T-helper 1 cell treated with Interleukin-12 subunit alpha and Interleukin-12 subunit beta and Interleukin-4 antibody, amounts not matched to agents 30 ng/mL and 1 ng/mL, for 36 hours (primary cell): ENCODE measurements at regions not wholly inside any gene's neighbourhood (a gene's known extent, or its start where the extent isn't known, plus 50 kb on each side); places are given as distances from the start of the nearest gene placed in this dataset.

Experiments
- intact Hi-C: fragments of 100-400 bp; cut with micrococcal nuclease; formaldehyde crosslinking; loops from one replicate; pipeline ENCODE4 v1.15.1; 2024

DNA sequence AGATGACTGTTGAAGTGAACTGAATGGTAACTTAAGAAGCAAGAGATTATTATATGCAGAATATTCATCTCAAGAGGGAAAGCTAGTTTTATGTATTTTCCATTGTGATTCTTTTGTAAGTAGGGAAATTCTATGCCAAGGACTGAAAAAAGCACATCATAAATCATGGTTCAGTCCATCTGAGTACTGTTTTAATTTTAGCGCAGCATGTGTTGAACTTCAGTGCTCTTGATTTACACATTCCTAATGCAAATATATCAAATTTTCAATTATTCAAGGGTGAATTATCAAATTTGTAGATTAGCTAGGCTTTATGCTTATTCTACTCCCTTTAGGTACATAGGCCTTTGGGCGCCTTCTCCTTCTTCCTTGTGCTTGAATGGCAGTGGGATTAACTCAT is 50.3 kb upstream of the TCF12 start:
- intact Hi-C loops = no loop called here

DNA sequence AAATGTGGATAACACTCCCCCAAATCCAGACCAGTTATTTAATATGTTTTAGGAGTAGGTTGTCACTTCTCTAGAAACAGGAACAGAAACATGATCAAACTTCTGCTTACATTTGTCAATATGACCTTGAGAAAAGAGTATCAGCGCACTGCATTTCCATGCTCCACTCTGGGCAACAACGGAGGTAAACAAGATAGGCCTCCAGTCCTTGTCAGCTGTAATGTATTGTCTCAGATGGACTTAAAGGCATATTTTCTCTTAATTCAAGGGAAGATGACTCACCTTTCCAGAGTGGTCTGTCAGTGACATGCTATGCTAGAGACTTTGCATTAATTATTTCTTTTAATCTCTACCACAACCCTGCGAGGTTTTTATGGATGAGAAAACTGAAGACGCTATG is 51.6 kb upstream of the TCF12 start:
- intact Hi-C loops = no loop called here

DNA sequence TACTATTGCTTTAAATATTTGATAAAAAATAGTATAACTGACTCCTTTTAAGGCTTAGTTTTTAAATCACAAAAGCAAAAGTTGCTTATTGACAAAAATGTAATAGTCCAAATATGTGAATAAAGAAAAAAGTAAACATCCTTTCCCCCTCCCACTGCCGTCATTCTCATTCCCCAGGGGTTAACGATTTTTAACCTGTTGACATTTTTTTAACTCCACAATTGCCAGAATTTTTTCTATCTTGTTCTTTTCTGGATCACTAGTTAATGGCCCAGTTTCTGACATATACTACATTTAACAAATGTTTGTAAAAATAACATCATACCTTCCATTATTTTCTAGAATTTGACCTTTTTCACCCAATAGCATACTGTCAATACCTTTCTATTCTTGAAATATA is 60.6 kb upstream of the TCF12 start:
- intact Hi-C loops = no loop called here

DNA sequence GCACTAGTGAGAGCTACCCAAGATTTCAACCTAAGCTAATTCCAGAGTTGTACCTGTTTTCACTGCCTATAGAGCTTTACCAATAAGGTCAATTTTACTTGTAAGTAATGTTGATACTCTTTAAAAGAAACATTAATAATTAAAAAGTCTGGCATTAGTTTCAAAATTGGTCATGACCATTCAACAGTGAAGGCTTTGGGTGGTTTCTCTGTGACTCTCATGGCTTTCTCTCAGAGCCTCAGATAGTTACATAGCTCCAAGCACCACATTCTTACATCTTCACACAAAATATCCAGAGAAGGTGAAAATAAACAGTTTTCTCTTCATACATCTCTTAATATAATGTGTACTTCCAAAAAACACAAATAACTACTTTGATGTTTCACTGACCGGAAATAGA is 61.5 kb upstream of the TCF12 start:
- intact Hi-C loops = no loop called here

DNA sequence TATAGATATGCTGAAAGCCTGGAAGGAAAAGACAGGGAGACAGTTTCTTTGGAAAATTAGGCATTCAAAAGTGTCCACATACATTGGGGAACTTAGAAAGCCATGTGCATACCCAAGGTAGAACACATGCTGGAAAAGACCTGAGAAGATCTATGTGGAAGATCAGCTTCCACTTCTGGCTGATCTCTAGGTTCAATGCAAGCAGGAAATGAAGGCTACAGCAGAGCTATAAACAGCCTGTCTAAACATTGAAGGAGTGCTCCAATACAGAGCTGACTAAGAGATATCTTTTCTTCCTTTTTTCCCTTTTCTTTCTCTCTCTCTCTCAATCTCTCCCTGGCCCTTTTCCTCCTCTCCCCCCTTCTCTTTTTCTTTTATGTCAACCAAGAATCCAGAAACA is 73.6 kb upstream of the TCF12 start:
- intact Hi-C loops = no loop called here

- intact Hi-C loops = no loop called here
Observed at GRCh38 chr15:56844471-56844870, 74.0 kb upstream of the TCF12 start.

DNA sequence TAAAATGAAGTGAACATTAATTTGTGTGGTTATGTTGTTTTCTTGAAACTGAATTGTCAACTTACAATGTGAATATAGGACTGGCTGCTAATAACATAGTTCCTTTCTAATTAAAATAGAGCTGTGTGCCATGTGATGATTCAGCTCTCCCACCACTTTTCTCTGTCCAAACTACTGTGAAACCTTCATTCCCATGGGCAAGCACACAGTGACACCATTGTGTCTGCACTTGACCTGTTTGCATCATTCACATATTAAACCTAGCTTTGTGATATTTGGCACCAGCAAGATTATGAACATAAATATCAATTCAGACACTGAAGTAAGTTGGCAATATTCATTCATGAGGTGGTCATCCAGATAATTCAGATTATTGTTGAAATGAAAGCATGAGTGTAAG is 78.8 kb upstream of the TCF12 start:
- intact Hi-C loops = no loop called here

DNA sequence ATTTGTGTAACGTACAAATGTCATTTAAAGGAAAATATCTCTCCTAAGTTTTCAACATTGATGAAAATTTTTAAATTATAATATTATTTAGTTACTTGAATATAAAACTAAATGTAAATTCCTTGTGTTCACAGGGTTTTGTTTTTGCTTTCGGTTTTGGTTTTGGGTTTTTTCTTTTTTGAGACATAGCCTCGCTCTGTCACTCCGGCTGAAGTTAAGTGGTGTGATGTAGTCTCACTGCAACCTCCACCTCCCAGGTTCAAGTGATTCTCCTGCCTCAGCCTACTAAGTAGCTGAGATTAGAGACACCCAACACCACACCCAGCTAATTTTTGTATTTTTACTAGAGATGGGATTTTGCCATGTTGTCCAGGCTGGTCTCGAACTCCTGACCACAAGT is 79.3 kb upstream of the TCF12 start:
- intact Hi-C loops = no loop called here

DNA sequence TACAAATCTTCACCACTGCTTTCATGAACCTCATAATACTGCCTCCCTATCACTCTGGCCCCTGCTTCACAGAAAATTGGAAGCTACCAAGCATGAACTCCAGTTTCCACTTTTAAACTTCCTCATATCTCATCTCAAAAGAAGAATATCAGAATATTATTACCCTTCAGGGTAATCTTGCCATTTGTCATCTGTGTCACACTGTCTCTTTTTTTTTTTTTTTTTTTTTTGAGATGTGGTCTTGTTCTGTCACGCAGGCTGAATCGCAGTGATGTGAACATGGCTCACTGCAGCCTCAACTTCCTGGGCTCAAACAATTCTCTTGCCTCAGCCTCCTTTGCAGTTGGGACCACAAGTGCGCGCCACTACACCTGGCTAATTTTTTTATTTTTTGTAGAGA is 80.4 kb upstream of the TCF12 start:
- intact Hi-C loops = no loop called here

DNA sequence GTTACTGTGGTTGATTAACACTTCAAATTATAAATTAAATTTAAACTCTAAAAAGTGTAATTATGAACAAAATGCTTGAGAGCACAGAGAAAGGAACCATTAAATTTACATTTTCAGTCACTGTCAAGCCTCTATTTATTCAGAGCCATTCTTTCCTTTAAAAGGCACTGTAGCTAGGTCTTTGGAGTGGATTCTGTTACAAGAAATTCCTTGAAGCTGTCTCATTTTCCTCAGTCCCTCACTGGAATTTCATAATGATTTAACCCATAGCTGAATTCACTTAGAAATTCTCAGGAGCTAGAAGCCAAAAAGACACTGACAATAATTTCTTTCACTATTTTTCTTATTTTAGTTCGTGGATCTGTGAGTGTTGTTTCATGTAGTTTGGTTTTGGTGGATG is 81.2 kb upstream of the TCF12 start:
- intact Hi-C loops = no loop called here

GRCh38 chr15:56835718-56836171 is 82.7 kb upstream of the TCF12 start:
- intact Hi-C loops = no loop called here

- intact Hi-C loops = no loop called here
Observed at GRCh38 chr15:56832125-56832524, 86.3 kb upstream of the TCF12 start.

GRCh38 chr15:56831467-56832005 is 86.9 kb upstream of the TCF12 start:
- intact Hi-C loops = no loop called here

DNA sequence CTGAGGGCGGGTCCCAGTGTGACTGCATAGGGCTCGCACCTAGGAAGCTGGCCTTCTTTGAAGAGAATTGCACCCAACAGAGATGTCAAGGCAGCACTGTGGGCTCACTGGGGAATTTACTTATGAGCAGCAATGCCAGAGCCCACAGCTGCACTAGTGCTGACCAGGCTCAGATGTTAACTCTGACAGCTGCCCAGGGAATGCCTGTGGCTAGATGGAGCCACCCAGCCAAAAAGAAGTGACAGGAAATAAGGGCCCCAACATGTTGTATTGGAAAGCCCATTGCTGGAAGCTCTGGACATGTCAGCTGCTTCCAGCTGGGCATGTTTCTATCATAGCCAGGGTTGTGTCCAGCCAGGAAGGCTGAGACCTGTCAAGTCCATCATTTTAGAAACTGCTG is 90.9 kb upstream of the ZNF280D start:
- intact Hi-C loops = loop anchor here (5.0 kb wide), 2 partner anchors 93 to 327 kb away; partner anchors contain the start of gene TCF12

GRCh38 chr15:56821721-56822425 is 88.6 kb upstream of the ZNF280D start:
- intact Hi-C loops = loop anchor here (1.0 to 5.0 kb wide), 5 partner anchors 47 to 705 kb away; partner anchors contain the start of gene TCF12

GRCh38 chr15:56820333-56820732 is 87.0 kb upstream of the ZNF280D start:
- intact Hi-C loops = loop anchor here (5.0 kb wide), 2 partner anchors 97 to 323 kb away; partner anchors contain the start of gene TCF12

- intact Hi-C loops = no loop called here
Observed at GRCh38 chr15:56817321-56818080, 84.2 kb upstream of the ZNF280D start.

GRCh38 chr15:56816781-56817180 is 83.5 kb upstream of the ZNF280D start:
- intact Hi-C loops = no loop called here

DNA sequence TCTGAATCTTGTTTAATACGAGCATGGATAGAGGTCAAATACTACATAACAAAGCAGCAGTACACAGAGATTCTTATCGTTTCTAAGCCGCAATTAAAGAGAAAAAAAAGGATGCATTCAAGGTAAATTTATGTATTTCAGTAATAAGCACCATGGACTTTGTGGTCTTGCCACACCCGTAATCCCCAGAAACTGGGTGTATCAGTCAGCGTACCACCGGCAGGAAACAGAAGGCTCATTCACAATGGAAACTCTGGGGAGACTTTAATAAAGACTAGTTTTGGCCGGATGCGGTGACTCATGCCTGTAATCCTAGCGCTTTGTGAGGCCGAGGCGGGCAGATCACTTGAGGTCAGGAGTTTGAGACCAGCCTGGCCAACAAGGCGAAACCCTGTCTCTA is 81.9 kb upstream of the ZNF280D start:
- intact Hi-C loops = no loop called here

DNA sequence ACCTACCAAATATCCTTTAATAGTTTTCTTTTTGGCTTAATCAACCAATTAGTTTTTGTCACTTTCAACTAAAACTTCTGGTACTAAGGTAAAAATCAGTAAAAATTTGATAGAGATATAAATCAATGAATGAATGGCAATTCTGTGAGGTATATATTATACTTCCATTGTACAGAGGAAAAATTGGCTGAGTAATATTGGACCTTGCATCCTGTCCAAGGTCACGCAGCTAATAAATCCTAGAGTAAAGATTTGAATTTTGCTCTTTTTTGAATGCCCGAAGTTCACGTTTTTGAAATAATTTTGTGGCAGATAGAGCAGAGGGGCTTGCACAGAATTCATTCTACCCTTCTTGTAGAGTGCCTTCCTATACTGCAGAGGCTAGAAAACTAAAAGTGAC is 81.1 kb upstream of the ZNF280D start:
- intact Hi-C loops = no loop called here

DNA sequence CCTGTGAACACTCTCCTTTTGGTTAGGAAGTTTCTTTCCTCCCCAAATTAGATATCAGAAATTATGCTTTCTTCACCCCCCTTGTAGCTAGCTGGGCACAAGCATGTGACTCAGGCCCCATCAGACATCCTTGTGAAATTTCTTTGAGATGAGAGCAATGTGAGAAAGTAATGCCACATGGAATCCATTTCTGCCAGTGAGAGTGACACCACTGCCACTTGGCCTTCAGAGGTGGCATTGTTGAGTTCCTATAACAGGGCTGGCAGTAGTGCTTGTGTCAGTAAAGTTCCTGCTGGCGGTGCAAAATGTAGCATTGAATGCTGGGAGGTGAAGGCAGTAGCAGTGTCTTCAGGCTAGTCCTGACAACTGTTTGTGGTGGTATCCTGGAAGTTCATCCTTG is 80.7 kb upstream of the ZNF280D start:
- intact Hi-C loops = no loop called here

DNA sequence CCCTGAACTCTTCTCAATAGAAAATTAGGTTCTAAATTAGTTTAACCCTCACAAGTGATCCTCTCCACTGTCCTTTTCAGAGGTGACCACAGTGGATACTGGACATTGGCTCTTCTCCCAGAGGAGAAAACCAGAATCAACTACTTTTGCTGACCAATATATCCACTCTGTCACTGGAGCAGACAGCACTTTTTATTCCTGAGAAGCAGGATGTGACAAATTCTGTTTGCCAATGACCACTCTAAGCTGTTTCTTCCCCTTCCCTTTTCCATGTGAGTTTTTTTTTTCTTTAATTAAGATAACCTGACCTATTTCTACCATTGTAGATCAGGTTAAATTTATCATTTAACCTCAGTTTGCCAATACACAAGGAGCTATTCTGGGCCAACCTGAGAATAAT is 79.7 kb upstream of the ZNF280D start:
- intact Hi-C loops = no loop called here

GRCh38 chr15:56812221-56812620 is 78.9 kb upstream of the ZNF280D start:
- intact Hi-C loops = no loop called here
